ENCODE measurements at regions not wholly inside any gene's neighbourhood (a gene's known extent, or its start where the extent isn't known, plus 50 kb on each side); places are given as distances from the start of the nearest gene placed in this dataset.

DNA sequence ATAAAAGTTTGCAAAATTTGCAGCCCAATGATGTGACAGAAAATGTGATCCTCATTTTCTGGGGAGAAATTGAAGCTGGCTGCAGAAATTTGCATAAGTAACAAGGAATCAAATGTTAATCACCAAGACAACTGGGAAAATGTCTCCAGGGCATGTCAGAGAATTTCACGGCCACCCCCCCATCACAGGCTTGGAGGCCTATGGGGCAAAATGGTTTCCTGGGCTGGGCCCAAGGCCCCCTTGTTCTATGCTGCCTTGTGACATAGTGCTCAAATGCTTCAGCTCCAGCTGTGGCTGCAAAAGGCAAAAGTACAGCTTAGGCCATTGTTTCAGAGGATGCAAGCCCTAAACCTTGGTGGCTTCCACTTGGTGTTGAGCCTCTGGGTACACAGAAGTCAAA lies 1202.6 kb downstream of the EPHA7 start:
- no CpG with 5 or more reads among the region's 1 CpG for WGBS (ENCODE audit: extremely low coverage, insufficient read length, low lambda C conversion rate)
- no peak overlapping the region for H3T11ph ChIP-seq (ENCODE audit: low read length)
- no peak overlapping the region for H3K4me2 ChIP-seq (ENCODE audit: insufficient read depth, insufficient read length, low read length)
- H3K36me3 Mint-ChIP-seq (ENCODE audit: insufficient read depth in 1 of 3, low read depth in 3 of 3): peaks cover 7 to 21% (median 10%) of the 10 kb centered on the region in 3 experiments; a peak in 6 of 7 replicates
- H4K5ac ChIP-seq (ENCODE audit: insufficient read length, low read depth, low read length): no peak overlapping the region
- H3K27me3 ChIP-seq (ENCODE audit: insufficient read depth, low read length): no peaks in the 10 kb centered on the region
- no peak overlapping the region for H2AFZ ChIP-seq (ENCODE audit: low read length)
- no peak overlapping the region for H3K18ac ChIP-seq (ENCODE audit: insufficient read length, low read depth, low read length)
- no peaks in the 10 kb centered on the region for H3K9me3 ChIP-seq (ENCODE audit: control insufficient read depth, low read depth, low read length)
- no peaks in the 10 kb centered on the region for H3K79me2 ChIP-seq (ENCODE audit: insufficient read depth, low read length)
- no peaks in the 10 kb centered on the region for H3K4me1 Mint-ChIP-seq
- no peaks in the 10 kb centered on the region for H3K4me1 ChIP-seq (ENCODE audit: insufficient read depth, low read length)
- H2BK15ac ChIP-seq (ENCODE audit: low read depth, low read length): no peak overlapping the region
- DNase-seq: no peak
- H4K8ac ChIP-seq (replicated peaks; ENCODE audit: insufficient read length, low read depth, low read length): no peak overlapping the region
- H3K14ac ChIP-seq (ENCODE audit: insufficient read depth, low read length): no peak overlapping the region
- H2BK120ac ChIP-seq (ENCODE audit: low read depth, low read length, poor library complexity, severe bottlenecking): no peak overlapping the region
- no peak overlapping the region for H3K4ac ChIP-seq (ENCODE audit: low read depth, low read length)
- no peak overlapping the region for H3K27ac Mint-ChIP-seq
- H2BK12ac ChIP-seq (ENCODE audit: insufficient read length, low read depth, low read length): no peak overlapping the region
- H2BK20ac ChIP-seq (ENCODE audit: low read depth, low read length, poor library complexity, severe bottlenecking): no peak overlapping the region
- no peak overlapping the region for H4K91ac ChIP-seq (ENCODE audit: insufficient read length, low read depth, low read length)
- H3K27me3 Mint-ChIP-seq (ENCODE audit: low read depth): no peaks in the 10 kb centered on the region
- H2AK5ac ChIP-seq (ENCODE audit: insufficient read length, low read length): no peak overlapping the region
- H3K27ac ChIP-seq (ENCODE audit: insufficient read length, low read depth, low read length): no peak overlapping the region
- no peak overlapping the region for H2BK5ac ChIP-seq (ENCODE audit: insufficient read length, low read length)
- no peak overlapping the region for H3K9ac ChIP-seq (ENCODE audit: extremely low read depth, insufficient read length, low read length)
- no peak overlapping the region for H3K56ac ChIP-seq (ENCODE audit: insufficient read length, low read depth, low read length)
- no peaks in the 10 kb centered on the region for H3K23me2 ChIP-seq (ENCODE audit: insufficient read length, low read depth, low read length, poor library complexity, severe bottlenecking)
- no peaks in the 10 kb centered on the region for H3K79me1 ChIP-seq (ENCODE audit: insufficient read depth, low read depth, low read length, poor library complexity, severe bottlenecking)
- no peak overlapping the region for H3K23ac ChIP-seq (ENCODE audit: insufficient read length, low read depth, low read length)
- H3K4me3 Mint-ChIP-seq: no peak overlapping the region
- TF ChIP-seq, protein P1, sequence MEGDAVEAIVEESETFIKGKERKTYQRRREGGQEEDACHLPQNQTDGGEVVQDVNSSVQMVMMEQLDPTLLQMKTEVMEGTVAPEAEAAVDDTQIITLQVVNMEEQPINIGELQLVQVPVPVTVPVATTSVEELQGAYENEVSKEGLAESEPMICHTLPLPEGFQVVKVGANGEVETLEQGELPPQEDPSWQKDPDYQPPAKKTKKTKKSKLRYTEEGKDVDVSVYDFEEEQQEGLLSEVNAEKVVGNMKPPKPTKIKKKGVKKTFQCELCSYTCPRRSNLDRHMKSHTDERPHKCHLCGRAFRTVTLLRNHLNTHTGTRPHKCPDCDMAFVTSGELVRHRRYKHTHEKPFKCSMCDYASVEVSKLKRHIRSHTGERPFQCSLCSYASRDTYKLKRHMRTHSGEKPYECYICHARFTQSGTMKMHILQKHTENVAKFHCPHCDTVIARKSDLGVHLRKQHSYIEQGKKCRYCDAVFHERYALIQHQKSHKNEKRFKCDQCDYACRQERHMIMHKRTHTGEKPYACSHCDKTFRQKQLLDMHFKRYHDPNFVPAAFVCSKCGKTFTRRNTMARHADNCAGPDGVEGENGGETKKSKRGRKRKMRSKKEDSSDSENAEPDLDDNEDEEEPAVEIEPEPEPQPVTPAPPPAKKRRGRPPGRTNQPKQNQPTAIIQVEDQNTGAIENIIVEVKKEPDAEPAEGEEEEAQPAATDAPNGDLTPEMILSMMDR (conservative IDR thresholded peaks at IDR 0.05): no peak
- no peaks in the 10 kb centered on the region for H4K20me1 ChIP-seq (ENCODE audit: control insufficient read depth, insufficient read depth, insufficient read length)
- H3K9me3 Mint-ChIP-seq: peaks cover 14 to 16% of the 10 kb centered on the region in 2 experiments

All from H9 (cell line).